Fibroblast of villous mesenchyme (primary cell): ENCODE measurements at regions not wholly inside any gene's neighbourhood (a gene's known extent, or its start where the extent isn't known, plus 50 kb on each side); places are given as distances from the start of the nearest gene placed in this dataset.
"Not testable (repeated sequence)": the region's sequence is repeated elsewhere in the genome, so short reads cannot be mapped to it uniquely, and the experiment has no call there.

ENCODE experiments used
- DNase-seq: peaks from one replicate; pipeline ENCODE4 v3.0.0-alpha.2; 2010; ENCODE audit warnings: low read depth
- H3K4me3 ChIP-seq: 2 replicates; pipeline ENCODE4 v1.5.1; 2011; ENCODE audit warnings: low read depth, mild to moderate bottlenecking, low read length
- TF ChIP-seq, protein P1 (sequence below): IDR thresholded peaks from 2 replicates; pipeline ENCODE4 v1.5.1; 2012; ENCODE audit warnings: low read depth, mild to moderate bottlenecking, low read length; ENCODE audit not compliant: insufficient read depth

DNA sequence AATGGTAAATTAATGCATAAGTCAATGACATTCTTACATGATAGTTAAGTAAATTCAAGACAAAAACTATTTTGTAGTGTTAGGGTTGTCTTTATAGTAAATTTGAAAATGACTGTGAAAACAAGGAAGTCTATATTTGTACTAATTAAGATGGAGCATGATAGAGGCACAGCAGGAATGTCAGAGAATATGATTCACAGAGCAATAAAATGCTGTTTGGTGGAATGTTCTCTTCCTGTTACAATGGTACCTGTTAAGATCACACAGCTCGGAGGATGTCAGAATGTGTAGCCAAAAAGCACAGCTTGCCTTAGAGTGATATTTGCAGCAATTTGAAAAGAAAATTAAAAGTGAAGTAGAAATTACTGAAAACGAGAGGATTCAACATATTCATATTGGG, 2339.7 kb upstream of the RAG2 start:
- no peak overlapping the region for H3K4me3 ChIP-seq
- DNase-seq = no peak
- TF ChIP-seq, protein P1, sequence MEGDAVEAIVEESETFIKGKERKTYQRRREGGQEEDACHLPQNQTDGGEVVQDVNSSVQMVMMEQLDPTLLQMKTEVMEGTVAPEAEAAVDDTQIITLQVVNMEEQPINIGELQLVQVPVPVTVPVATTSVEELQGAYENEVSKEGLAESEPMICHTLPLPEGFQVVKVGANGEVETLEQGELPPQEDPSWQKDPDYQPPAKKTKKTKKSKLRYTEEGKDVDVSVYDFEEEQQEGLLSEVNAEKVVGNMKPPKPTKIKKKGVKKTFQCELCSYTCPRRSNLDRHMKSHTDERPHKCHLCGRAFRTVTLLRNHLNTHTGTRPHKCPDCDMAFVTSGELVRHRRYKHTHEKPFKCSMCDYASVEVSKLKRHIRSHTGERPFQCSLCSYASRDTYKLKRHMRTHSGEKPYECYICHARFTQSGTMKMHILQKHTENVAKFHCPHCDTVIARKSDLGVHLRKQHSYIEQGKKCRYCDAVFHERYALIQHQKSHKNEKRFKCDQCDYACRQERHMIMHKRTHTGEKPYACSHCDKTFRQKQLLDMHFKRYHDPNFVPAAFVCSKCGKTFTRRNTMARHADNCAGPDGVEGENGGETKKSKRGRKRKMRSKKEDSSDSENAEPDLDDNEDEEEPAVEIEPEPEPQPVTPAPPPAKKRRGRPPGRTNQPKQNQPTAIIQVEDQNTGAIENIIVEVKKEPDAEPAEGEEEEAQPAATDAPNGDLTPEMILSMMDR = no peak

DNA sequence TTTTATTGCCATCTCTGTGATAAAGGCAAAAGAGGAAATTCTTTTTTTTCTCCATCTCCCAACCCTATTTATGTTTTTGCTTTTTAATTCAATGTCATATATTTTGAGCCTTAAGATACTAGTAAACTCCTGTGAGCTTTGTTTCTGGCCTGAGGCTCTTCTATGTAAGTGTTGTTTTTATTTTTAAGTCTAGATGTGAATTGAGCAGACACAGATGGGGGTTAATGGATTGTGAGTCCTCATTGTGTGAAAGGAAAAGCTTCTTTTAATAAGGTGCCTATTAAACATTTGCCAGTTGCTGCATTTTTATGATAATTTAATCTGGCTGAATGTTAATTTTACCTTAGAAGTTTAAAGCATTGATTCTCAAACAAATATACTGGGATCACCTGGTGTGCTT, 2337.9 kb upstream of the RAG2 start:
- H3K4me3 ChIP-seq = no peak overlapping the region
- TF ChIP-seq, protein P1 = no peak
- no peak for DNase-seq

DNA sequence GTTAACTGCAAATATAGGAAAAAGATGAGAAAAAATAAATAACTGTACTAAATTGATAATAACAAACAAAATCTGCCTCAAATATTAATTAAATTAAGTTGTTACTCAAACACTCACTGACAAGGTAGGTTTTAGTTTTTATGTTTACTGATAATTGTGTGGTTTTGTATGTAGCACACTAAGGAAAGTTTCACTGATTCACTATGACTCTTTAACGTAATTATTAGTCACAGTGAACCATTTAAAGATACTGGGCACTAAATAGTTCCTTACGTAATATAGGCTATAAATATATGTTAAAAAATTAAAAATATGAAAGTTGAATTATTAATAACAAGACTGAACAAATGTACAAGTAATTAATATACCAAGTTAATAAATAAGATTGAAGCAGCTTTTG, 2330.0 kb upstream of the RAG2 start:
- TF ChIP-seq, protein P1 = no peak
- no peak overlapping the region for H3K4me3 ChIP-seq
- DNase-seq = no peak

DNA sequence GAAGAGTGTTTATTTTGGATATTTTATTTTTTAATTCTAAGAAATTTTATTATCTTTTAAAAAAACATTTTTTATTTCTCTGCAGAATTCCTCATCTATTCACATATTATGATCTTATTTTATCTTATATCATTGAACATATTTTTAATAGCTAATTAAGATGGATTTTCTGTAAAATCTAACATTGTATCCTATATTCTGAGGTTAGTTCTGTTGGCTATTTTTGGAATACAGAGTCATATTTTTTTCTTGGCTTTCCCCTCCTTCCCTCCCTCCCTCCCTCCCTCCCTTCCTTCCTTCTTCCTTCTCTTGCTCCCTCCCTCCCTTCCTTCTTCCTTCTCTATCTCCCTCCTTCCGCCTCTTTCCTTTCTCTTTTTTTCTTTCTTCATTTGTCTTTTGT, 2326.6 kb upstream of the RAG2 start:
- TF ChIP-seq, protein P1 = no peak
- DNase-seq = no peak

DNA sequence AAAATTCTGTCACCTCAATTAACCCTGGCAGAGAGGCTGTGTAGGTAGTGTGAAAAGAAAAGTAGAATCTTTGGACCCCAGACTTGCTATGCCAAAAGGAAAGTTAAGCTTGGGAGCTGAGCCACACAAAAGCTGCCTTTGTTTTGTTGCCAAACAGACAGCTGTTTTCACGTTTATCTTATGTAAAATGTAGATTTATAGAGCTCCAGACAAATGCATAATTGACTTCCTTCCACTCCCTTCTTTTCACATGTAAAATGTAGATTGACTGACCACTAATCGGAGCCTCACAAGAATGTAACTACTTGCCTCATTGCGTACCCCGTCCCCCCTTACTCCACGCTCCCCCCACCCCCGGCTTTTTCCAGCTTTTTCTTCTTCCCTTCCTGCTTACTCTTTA, 2302.2 kb upstream of the RAG2 start:
- H3K4me3 ChIP-seq = no peak overlapping the region
- TF ChIP-seq, protein P1 = no peak
- no peak for DNase-seq

More for the DNA sequence above, 2326.6 kb upstream of the RAG2 start:
- H3K4me3 ChIP-seq = no peak overlapping the region

DNA sequence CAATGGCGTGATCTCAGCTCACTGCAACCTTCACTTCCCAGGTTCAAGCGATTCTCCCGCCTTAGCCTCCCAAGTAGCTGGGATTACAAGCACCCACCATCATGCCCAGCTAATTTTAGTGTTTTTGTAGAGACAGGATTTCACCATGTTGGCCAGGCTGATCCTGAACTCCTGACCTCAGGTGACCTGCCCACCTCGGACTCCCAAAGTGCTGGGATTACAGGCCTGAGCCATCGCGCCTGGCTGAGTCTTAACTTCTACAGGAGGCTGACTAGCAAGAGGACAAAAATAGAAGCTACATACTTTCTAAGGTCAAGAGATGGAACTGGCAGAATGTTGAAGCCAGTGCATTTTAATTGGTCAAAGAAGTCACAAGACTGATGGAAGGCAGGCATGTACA, 2296.2 kb upstream of the RAG2 start:
- H3K4me3 ChIP-seq, DNase-seq: not testable (repeated sequence)

DNA sequence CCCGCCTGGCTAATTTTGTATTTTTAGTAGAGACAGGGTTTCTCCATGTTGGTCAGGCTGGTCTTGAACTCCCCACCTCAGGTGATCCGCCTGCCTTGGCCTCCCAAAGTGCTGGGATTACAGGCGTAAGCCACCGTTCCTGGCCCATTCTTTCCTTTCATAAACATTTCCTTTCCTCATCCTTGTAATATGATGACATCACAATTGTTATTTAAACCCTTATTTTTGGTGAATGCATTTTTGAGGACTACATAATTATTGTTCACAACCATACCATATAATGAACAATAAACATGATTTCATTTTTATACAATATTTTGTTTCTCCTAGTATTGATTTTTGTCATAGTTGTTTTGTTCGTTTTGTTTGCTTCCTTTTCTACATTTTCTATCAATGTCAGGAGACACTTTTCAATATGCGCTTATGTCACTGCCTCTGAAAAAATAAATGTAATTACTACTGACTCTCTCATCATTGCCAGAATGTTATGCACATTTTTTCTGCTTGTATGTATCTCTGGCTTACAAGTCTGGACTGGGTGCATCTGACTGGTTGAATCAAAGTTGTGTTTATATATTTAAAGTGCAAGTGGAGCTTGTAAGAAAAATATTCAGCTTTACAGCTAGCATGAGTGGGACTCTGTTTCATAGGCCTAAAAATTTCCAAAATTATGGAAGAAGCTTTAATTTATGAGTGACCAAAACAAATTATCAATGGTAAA, 2286.3 kb upstream of the RAG2 start:
- DNase-seq = no peak
- TF ChIP-seq, protein P1 = no peak
- no peak overlapping the region for H3K4me3 ChIP-seq
